Esophagus (tissue), 2 donors: ENCODE measurements at regions not wholly inside any gene's neighbourhood (a gene's known extent, or its start where the extent isn't known, plus 50 kb on each side); places are given as distances from the start of the nearest gene placed in this dataset.

Source experiments
- H3K27ac ChIP-seq, 2 donors: one replicate each; pipeline ENCODE4 v1.5.1; 2013; ENCODE audit warnings: low read depth in 2 of 2, mild to moderate bottlenecking in 2 of 2, inconsistent platforms in 1 of 2, low read length in 1 of 2, moderate library complexity in 1 of 2
- H3K27me3 ChIP-seq, 2 donors: one replicate each; pipeline ENCODE4 v1.6.1; 2013; ENCODE audit warnings: low read length in 2 of 2, control low read depth in 1 of 2, mild to moderate bottlenecking in 1 of 2; ENCODE audit not compliant: insufficient read depth in 2 of 2, control insufficient read depth in 1 of 2
- H3K36me3 ChIP-seq, 2 donors: one replicate each; pipeline ENCODE4 v1.6.1; 2013; ENCODE audit warnings: low read length in 1 of 2; ENCODE audit not compliant: control insufficient read depth in 2 of 2, insufficient read depth in 2 of 2
- H3K4me1 ChIP-seq, 2 donors: one replicate each; pipeline ENCODE4 v1.6.1; 2013; ENCODE audit warnings: low read length in 1 of 2; ENCODE audit not compliant: control insufficient read depth in 2 of 2, insufficient read depth in 2 of 2
- H3K4me3 ChIP-seq, 2 donors: one replicate each; pipeline ENCODE4 v1.5.1; 2013; ENCODE audit warnings: low read length in 2 of 2, mild to moderate bottlenecking in 2 of 2, low read depth in 1 of 2, moderate library complexity in 1 of 2
- H3K9me3 ChIP-seq, 2 donors: one replicate each; pipeline ENCODE4 v1.6.1; 2013; ENCODE audit warnings: mild to moderate bottlenecking in 2 of 2, low read depth in 1 of 2, low read length in 1 of 2, moderate library complexity in 1 of 2; ENCODE audit not compliant: control insufficient read depth in 2 of 2, insufficient read depth in 1 of 2
- WGBS, 2 donors: extraction: QIAGEN DNeasy Blood & Tissue Kit; methylation state at CpG; one replicate each; pipeline ENCODE4 v1.1.7; 2013; 5-methylcytosine and 5-hydroxymethylcytosine counted together
- donor health status: healthy with polysubstance abuse.
- donor health status: Bipolar disorder and iron deficiency.

GRCh38 chr20:36102809-36103596 is 51.5 kb upstream of the EPB41L1 start:
- Histone ChIP-seq H3K27ac (no peak overlapping the region), H3K9me3 (no peaks in the 10 kb centered on the region), H3K4me1 (peaks cover 1 to 9% of the 10 kb centered on the region in 2 donors), H3K27me3 (no peaks in the 10 kb centered on the region), H3K4me3 (no peak overlapping the region), H3K36me3 (no peaks in the 10 kb centered on the region)
- 28 to 45% methylated on average over 4 of the region's 4 CpGs for WGBS, 2 donors

- Histone ChIP-seq H3K9me3 (no peaks in the 10 kb centered on the region), H3K4me3 (no peak overlapping the region), H3K4me1 (peaks cover 0 to 5% of the 10 kb centered on the region in 2 donors), H3K36me3 (no peaks in the 10 kb centered on the region), H3K27me3 (no peaks in the 10 kb centered on the region), H3K27ac (no peak overlapping the region)
- WGBS, 2 donors = 71 to 76% methylated on average over 7 of the region's 7 CpGs
Observed at GRCh38 chr20:36104244-36104643, 50.3 kb upstream of the EPB41L1 start.
